Breast epithelium (tissue), 4 donors: ENCODE measurements at regions not wholly inside any gene's neighbourhood (a gene's known extent, or its start where the extent isn't known, plus 50 kb on each side); places are given as distances from the start of the nearest gene placed in this dataset.

Source experiments
- DNase-seq, 2 donors: peaks; one replicate each; pipeline ENCODE4 v3.0.0-alpha.2; 2019; ENCODE audit warnings: low spot score in 2 of 2
- H3K27ac ChIP-seq, 2 donors: fragments of 200-600 bp; sonication (generic) in 1 of 2; one replicate each; pipeline ENCODE4 v1.5.1; 2016 to 2019; ENCODE audit warnings: mild to moderate bottlenecking in 1 of 2
- H3K27me3 ChIP-seq, 2 donors: fragments of 200-600 bp; sonication (generic) in 1 of 2; one replicate each; pipeline versions ENCODE4 v1.5.1 to v1.6.0; 2017 to 2019; ENCODE audit warnings: control low read depth in 1 of 2, mild to moderate bottlenecking in 1 of 2
- H3K36me3 ChIP-seq: fragments of 200-600 bp; one replicate; pipeline ENCODE4 v1.5.1; 2019
- H3K4me1 ChIP-seq, 2 donors: fragments of 200-600 bp; sonication (generic); one replicate each; pipeline ENCODE4 v1.5.1; 2016 to 2019; ENCODE audit warnings: control low read depth in 1 of 2
- H3K4me3 ChIP-seq, 3 donors: fragments of 200-600 bp; sonication (generic); 1 replicate in 2 of 3; 2 replicates in 1 of 3; pipeline ENCODE4 v1.5.1; 2016 to 2019; ENCODE audit warnings: mild to moderate bottlenecking in 3 of 3, moderate library complexity in 2 of 3
- H3K9me3 ChIP-seq, 2 donors: fragments of 200-600 bp; sonication (generic) in 1 of 2; one replicate each; pipeline ENCODE4 v1.5.1; 2016 to 2019; ENCODE audit warnings: control low read depth in 1 of 2
- CTCF ChIP-seq, 3 donors: fragments of 450-650 bp; IDR thresholded peaks; one replicate each; pipeline ENCODE4 v1.5.1; 2016 to 2017; ENCODE audit warnings: antibody characterized with exemption in 3 of 3, mild to moderate bottlenecking in 3 of 3, moderate library complexity in 3 of 3
- POLR2A ChIP-seq: fragments of 450-650 bp; IDR thresholded peaks from one replicate; pipeline ENCODE4 v1.6.1; 2016; ENCODE audit warnings: antibody characterized with exemption, mild to moderate bottlenecking, moderate library complexity
- POLR2AphosphoS5 ChIP-seq, 3 donors: sonication (generic); formaldehyde crosslinking; IDR thresholded peaks; one replicate each; pipeline ENCODE4 v1.6.1; 2017; ENCODE audit warnings: antibody characterized with exemption in 3 of 3
- intact Hi-C: fragments of 100-400 bp; cut with DNase I; formaldehyde crosslinking; loops from one replicate; pipeline ENCODE4 v1.15.1; 2023; ENCODE audit warnings: low total_unique reads

GRCh38 chr9:99326917-99327189 is 104.8 kb downstream of the SEC61B start:
- intact Hi-C loops, result no loop called here
- Histone ChIP-seq H3K27me3 (no peaks in the 10 kb centered on the region), H3K36me3 (no peaks in the 10 kb centered on the region), H3K4me1 (no peaks in the 10 kb centered on the region), H3K27ac (no peak overlapping the region), H3K4me3 (no peak overlapping the region), H3K9me3 (no peaks in the 10 kb centered on the region)
- no peak for DNase-seq
- TF ChIP-seq POLR2AphosphoS5 (IDR thresholded peaks at IDR 0.05), result no peak

GRCh38 chr9:99327667-99328066 is 105.6 kb downstream of the SEC61B start:
- Histone ChIP-seq H3K27ac (no peak overlapping the region), H3K4me3 (no peak overlapping the region), H3K27me3 (no peaks in the 10 kb centered on the region), H3K36me3 (no peaks in the 10 kb centered on the region), H3K9me3 (no peaks in the 10 kb centered on the region), H3K4me1 (no peaks in the 10 kb centered on the region)
- intact Hi-C loops, result no loop called here
- no peak for DNase-seq
- TF ChIP-seq POLR2A (no peak), POLR2AphosphoS5 (IDR thresholded peaks at IDR 0.05) (no peak), CTCF (IDR thresholded peaks at IDR 0.05) (no peak)

GRCh38 chr9:99335280-99335679 is 113.2 kb downstream of the SEC61B start:
- no peak overlapping the region for H3K27ac ChIP-seq
- no peaks in the 10 kb centered on the region for H3K9me3 ChIP-seq
- H3K4me3 ChIP-seq, result no peak overlapping the region
- intact Hi-C loops, result no loop called here
- no peaks in the 10 kb centered on the region for H3K27me3 ChIP-seq
- DNase-seq, result no peak
- H3K4me1 ChIP-seq, result no peaks in the 10 kb centered on the region
- TF ChIP-seq POLR2A (no peak), POLR2AphosphoS5 (IDR thresholded peaks at IDR 0.05) (no peak), CTCF (IDR thresholded peaks at IDR 0.05) (no peak)
- H3K36me3 ChIP-seq, result no peaks in the 10 kb centered on the region

DNA sequence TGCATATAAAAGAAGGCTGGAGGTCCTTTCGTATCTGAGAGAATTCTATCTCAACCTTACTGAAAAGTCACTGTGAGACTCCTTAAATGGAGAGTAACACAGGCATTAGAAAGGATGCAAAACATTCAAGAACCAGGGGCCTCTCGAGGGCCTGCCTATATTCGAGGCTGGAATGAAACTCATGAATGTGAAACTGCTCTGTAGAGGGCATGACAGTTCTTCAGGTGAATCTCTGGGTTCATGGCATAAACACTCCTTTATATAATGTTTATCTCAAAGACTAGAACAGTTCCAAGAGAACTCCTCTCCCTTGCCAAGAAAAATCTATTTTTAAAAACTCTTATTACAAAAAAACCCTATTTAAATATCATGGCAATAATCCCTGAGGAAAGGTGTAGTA is 113.9 kb downstream of the SEC61B start:
- intact Hi-C loops, result no loop called here

GRCh38 chr9:99336531-99336930 is 114.4 kb downstream of the SEC61B start:
- H3K27ac ChIP-seq, result no peak overlapping the region
- no peaks in the 10 kb centered on the region for H3K36me3 ChIP-seq
- TF ChIP-seq POLR2AphosphoS5 (IDR thresholded peaks at IDR 0.05), result no peak
- TF ChIP-seq CTCF (IDR thresholded peaks at IDR 0.05), result no peak
- DNase-seq, result no peak
- H3K27me3 ChIP-seq, result no peaks in the 10 kb centered on the region
- no peaks in the 10 kb centered on the region for H3K4me1 ChIP-seq
- H3K4me3 ChIP-seq, result no peak overlapping the region
- H3K9me3 ChIP-seq, result no peaks in the 10 kb centered on the region
- intact Hi-C loops, result no loop called here

More for the DNA sequence above, 113.9 kb downstream of the SEC61B start:
- Histone ChIP-seq H3K9me3 (no peaks in the 10 kb centered on the region), H3K4me1 (no peaks in the 10 kb centered on the region), H3K4me3 (no peak overlapping the region), H3K27ac (no peak overlapping the region), H3K36me3 (no peaks in the 10 kb centered on the region), H3K27me3 (no peaks in the 10 kb centered on the region)
- no peak for TF ChIP-seq CTCF (IDR thresholded peaks at IDR 0.05)
- TF ChIP-seq POLR2AphosphoS5 (IDR thresholded peaks at IDR 0.05), result no peak
- no peak for TF ChIP-seq POLR2A
- DNase-seq, result no peak

GRCh38 chr9:99340281-99340680 is 118.2 kb downstream of the SEC61B start:
- Histone ChIP-seq H3K36me3 (no peaks in the 10 kb centered on the region), H3K4me1 (no peaks in the 10 kb centered on the region), H3K4me3 (no peak overlapping the region), H3K27ac (no peak overlapping the region), H3K27me3 (no peaks in the 10 kb centered on the region), H3K9me3 (no peaks in the 10 kb centered on the region)
- no peak for DNase-seq
- TF ChIP-seq CTCF (IDR thresholded peaks at IDR 0.05), result no peak
- intact Hi-C loops, result no loop called here
